ENCODE measurements at regions not wholly inside any gene's neighbourhood (a gene's known extent, or its start where the extent isn't known, plus 50 kb on each side); places are given as distances from the start of the nearest gene placed in this dataset.

DNA sequence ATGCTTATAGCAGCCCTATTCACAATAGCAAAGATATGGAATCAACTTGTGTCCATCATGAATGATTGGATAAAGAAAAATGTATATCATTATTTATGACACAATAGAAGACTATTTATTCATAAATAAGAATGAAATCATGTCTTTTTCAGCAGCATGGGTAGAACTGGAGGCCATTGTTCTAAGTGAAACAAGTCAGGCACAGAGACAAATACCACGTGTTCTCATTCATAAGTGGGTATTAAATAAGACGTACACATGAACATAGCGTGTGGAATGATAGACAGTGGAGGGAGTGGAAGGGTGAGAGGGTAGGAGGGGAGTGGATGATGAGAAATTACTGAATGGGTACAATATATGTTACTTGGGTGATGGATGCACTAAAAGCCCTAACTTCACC, 762.4 kb downstream of the REEP3 start:
- no peak overlapping the region for H2AFZ ChIP-seq
- ATAC-seq (no peak), DNase-seq (ENCODE audit: low spot score) (no peak)
- Mint-ChIP-seq H3K4me3 (no peak overlapping the region), H3K9me3 (no peaks in the 10 kb centered on the region), H3K27me3 (ENCODE audit: insufficient read depth, low read depth, poor library complexity) (no peaks in the 10 kb centered on the region), H3K27ac (no peak overlapping the region), H3K36me3 (ENCODE audit: low read depth) (no peaks in the 10 kb centered on the region), H3K4me1 (0 out of 3 replicates have a peak, but pooled peaks cover 2% of the 10 kb centered on the region)
- TF ChIP-seq ZNF114 (CRISPR knock-in tag; IDR thresholded peaks at IDR 0.05) (no peak), STAT1 (IDR thresholded peaks at IDR 0.05; ENCODE audit: unreplicated experiment) (no peak), NANOG (IDR thresholded peaks at IDR 0.05; ENCODE audit: borderline replicate concordance) (no peak)
- no peaks in the 10 kb centered on the region for H3F3A ChIP-seq (replicated peaks; ENCODE audit: low read depth)
- no peak overlapping the region for H3K4me2 ChIP-seq
- H3K27me3 ChIP-seq (ENCODE audit: insufficient read depth) = no peaks in the 10 kb centered on the region
- no peak overlapping the region for H3K27ac ChIP-seq (ENCODE audit: low read depth)
- no peaks in the 10 kb centered on the region for H3K79me2 ChIP-seq (replicated peaks; ENCODE audit: insufficient read depth)
- 0 out of 2 replicates have a peak, but pooled peaks cover 6% of the 10 kb centered on the region for H3K4me1 ChIP-seq (ENCODE audit: insufficient read depth)
- H3K4me3 ChIP-seq = no peak overlapping the region
- H4K20me1 ChIP-seq (replicated peaks; ENCODE audit: insufficient read depth) = no peaks in the 10 kb centered on the region
- peaks cover 8% of the 10 kb centered on the region; the same call in 1 of the 2 replicates for H3K9me2 ChIP-seq (ENCODE audit: insufficient read depth)
- H3K36me3 ChIP-seq (ENCODE audit: insufficient read depth) = no peaks in the 10 kb centered on the region

GRCh38 chr10:64286533-64286932, 765.3 kb downstream of the REEP3 start:
- Histone ChIP-seq H3K4me3 (no peak overlapping the region), H3K36me3 (ENCODE audit: insufficient read depth) (no peaks in the 10 kb centered on the region), H3F3A (replicated peaks; ENCODE audit: low read depth) (no peaks in the 10 kb centered on the region), H3K4me2 (no peak overlapping the region), H3K27me3 (ENCODE audit: insufficient read depth) (no peaks in the 10 kb centered on the region), H3K27ac (ENCODE audit: low read depth) (no peak overlapping the region), H2AFZ (peak overlapping the region; percentile 43; the same call in 1 of the 2 replicates), H3K79me2 (replicated peaks; ENCODE audit: insufficient read depth) (no peaks in the 10 kb centered on the region), H3K9me2 (ENCODE audit: insufficient read depth) (peaks cover 17% of the 10 kb centered on the region; the same call in 1 of the 2 replicates), H3K4me1 (ENCODE audit: insufficient read depth) (0 out of 2 replicates have a peak, but pooled peaks cover 6% of the 10 kb centered on the region), H4K20me1 (replicated peaks; ENCODE audit: insufficient read depth) (no peaks in the 10 kb centered on the region)
- no peaks in the 10 kb centered on the region for H3K36me3 Mint-ChIP-seq (ENCODE audit: low read depth)
- no peak overlapping the region for H3K4me3 Mint-ChIP-seq
- H3K4me1 Mint-ChIP-seq = 0 out of 3 replicates have a peak, but pooled peaks cover 2% of the 10 kb centered on the region
- no peak overlapping the region for H3K27ac Mint-ChIP-seq
- no peak for ATAC-seq
- H3K9me3 Mint-ChIP-seq = no peaks in the 10 kb centered on the region
- 0 out of 4 replicates have a peak, but pooled peaks of 1 of the 2 experiments have one; percentile 1 for TF ChIP-seq CTCF (conservative IDR thresholded peaks at IDR 0.05; ENCODE audit: low read depth in 2 of 2)
- no peak for TF ChIP-seq CREB1 (CRISPR knock-in tag; IDR thresholded peaks at IDR 0.05; ENCODE audit: low read depth)
- no peak for TF ChIP-seq ETS1 (IDR thresholded peaks at IDR 0.05)
- no peak for DNase-seq (ENCODE audit: low spot score)
- H3K27me3 Mint-ChIP-seq (ENCODE audit: insufficient read depth, low read depth, poor library complexity) = no peaks in the 10 kb centered on the region

DNA sequence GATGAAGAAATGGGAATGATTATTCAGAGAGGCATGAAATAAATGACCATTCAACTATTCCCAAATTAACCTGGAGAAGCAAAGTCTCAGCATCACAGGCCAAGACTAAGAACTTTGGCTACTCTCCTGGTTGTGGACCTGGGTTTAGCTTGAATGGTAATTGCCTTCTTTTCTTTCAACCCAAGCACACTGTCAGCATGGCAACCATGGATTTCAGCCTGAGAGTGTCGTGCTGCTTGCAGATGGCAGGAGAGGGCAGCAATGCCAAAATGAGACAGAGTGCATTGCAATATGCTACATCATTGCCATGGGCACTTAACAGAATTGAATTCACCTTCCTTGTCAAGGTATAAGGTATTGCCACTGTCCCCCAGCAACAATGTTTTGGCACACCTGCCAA, 767.2 kb downstream of the REEP3 start:
- Histone ChIP-seq H3K27ac (ENCODE audit: low read depth) (no peak overlapping the region), H3K79me2 (replicated peaks; ENCODE audit: insufficient read depth) (no peaks in the 10 kb centered on the region), H3F3A (replicated peaks; ENCODE audit: low read depth) (no peaks in the 10 kb centered on the region), H3K4me2 (no peak overlapping the region), H3K4me1 (ENCODE audit: insufficient read depth) (0 out of 2 replicates have a peak, but pooled peaks cover 6% of the 10 kb centered on the region), H3K36me3 (ENCODE audit: insufficient read depth) (no peaks in the 10 kb centered on the region), H3K4me3 (no peak overlapping the region), H3K9me2 (ENCODE audit: insufficient read depth) (peaks cover 17% of the 10 kb centered on the region; the same call in 1 of the 2 replicates), H4K20me1 (replicated peaks; ENCODE audit: insufficient read depth) (no peaks in the 10 kb centered on the region), H3K27me3 (ENCODE audit: insufficient read depth) (no peaks in the 10 kb centered on the region), H2AFZ (peak overlapping the region; percentile 47; the same call in 1 of the 2 replicates)
- H3K4me3 Mint-ChIP-seq = no peak overlapping the region
- ATAC-seq (no peak), DNase-seq (ENCODE audit: low spot score) (no peak)
- TF ChIP-seq POLR2AphosphoS5 (IDR thresholded peaks at IDR 0.05; ENCODE audit: low read depth) (no peak), ETS1 (IDR thresholded peaks at IDR 0.05) (no peak), STAT1 (IDR thresholded peaks at IDR 0.05; ENCODE audit: unreplicated experiment) (no peak), EZH2phosphoT487 (IDR thresholded peaks at IDR 0.05; ENCODE audit: unreplicated experiment) (no peak)
- no peak overlapping the region for H3K27ac Mint-ChIP-seq
- no peaks in the 10 kb centered on the region for H3K9me3 Mint-ChIP-seq
- no peaks in the 10 kb centered on the region for H3K36me3 Mint-ChIP-seq (ENCODE audit: low read depth)
- H3K27me3 Mint-ChIP-seq (ENCODE audit: insufficient read depth, low read depth, poor library complexity) = no peaks in the 10 kb centered on the region
- 0 out of 3 replicates have a peak, but pooled peaks cover 2% of the 10 kb centered on the region for H3K4me1 Mint-ChIP-seq
